TTC549 (cell line): ENCODE measurements at regions not wholly inside any gene's neighbourhood (a gene's known extent, or its start where the extent isn't known, plus 50 kb on each side); places are given as distances from the start of the nearest gene placed in this dataset.
A peak's percentile ranks its signal among the peaks of the same experiment; 100 is the strongest.
"Not testable (repeated sequence)": the region's sequence is repeated elsewhere in the genome, so short reads cannot be mapped to it uniquely, and the experiment has no call there.

Experiments used
- FAIRE-seq: peaks from 2 replicates; lab custom pipeline; 2012; peaks lifted over from hg19 to GRCh38; lab: Jason Lieb, UNC

DNA sequence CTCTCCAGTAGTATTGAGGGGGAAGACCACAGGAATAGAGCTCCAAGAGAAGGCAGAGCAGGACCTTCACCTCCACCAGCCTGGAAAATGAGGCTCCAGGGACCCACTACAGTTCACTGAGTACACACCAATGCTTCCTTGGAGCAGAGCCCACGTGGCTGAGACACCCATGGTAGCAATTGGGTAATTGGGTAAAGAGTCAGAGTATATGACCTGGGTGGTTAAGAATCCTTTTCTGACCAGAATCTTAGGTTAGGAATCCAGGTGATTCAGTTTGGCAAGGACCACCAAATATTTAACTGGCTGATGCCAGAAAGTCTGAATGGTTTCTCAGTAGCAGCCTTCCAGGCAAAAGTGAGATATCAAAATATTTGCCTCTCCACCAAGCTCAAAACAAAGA is 107.7 kb downstream of the MDH1 start:
- FAIRE-seq = no peak

DNA sequence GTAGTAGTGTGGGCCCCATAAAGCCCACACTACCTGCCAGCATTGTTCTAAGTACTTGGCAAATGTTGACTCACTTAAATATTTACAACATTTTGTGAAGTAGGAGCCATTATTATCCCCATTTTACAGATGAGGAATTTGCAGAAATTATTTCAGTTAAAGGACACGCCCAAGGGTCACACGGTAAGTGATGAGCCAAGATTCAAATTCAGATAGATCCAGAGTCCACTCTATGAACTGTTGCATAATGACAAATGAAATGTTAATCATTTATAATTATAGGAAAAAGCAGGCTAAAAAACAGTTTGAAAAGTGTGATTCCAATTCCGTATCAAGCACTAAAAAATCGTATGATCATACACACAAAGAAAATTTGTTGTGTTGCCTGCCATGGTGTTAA is 108.4 kb downstream of the MDH1 start:
- FAIRE-seq = no peak

DNA sequence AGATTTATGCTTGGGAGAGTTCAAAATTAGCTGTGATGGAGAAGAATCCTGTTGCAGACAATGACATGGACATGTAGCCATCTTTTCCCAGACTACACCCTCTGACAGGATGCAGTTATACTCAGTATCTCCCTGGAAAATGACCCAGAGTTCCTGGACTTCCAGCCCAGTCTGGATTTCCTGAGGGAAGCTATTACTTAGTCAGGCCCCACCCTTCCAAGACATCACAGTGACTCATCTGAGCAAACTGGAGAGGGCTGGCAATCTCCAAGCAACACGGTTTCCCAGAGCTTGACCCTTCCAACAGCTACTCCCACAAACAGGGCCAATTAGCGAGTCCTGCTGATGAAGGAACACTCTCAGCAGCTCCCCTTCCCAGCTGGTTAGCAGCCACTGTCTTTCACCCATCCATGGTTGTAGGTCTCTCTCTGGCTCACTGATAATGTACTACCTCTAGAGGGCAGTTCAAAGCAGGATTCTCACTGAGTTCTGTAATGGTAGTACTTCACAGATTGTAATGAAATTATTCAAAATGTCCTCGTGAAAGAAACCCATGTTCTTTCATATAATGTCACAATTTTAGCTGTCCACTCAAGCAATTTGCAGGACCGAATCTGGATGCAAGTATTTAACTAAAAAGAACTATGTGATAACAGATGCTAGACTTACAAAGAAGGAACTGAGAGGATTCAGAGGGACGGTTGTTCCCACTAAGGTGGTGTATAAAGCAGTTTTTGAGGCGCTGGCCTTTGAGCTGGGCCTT is 110.2 kb downstream of the MDH1 start:
- FAIRE-seq = peak; percentile 81

DNA sequence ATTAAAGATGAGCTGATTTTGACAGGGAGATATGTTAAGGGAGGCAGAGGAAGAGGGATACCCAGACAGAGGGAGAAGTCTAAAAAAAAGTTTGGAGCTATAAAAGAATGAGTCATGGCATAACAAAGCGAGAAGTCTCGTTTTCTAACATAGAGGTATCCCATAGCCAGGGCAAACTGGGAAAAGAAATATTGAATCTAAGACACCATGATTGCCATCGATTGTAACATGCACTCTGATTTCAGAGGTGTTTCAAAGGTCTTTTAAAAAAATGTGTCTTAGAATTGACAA is 110.7 kb downstream of the MDH1 start:
- no peak for FAIRE-seq

DNA sequence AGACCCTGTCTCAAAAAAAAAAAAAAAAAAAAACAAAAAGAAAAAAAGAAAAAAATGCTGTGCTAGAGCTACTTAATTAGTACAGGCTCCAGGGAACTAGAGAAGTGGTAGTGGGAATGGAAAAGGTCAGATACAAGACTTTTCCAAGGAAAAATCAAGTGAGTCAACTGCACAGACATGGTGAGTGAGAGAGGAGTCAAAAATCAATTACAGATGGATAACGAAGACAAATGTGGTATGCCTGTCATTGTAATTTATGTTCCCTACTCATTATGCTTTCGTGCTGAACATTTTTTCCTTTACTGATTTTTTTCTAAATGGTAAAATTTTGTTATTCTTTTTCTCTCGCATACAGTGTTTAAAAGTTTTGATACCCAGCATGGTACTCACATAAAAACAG is 111.5 kb downstream of the MDH1 start:
- no peak for FAIRE-seq

DNA sequence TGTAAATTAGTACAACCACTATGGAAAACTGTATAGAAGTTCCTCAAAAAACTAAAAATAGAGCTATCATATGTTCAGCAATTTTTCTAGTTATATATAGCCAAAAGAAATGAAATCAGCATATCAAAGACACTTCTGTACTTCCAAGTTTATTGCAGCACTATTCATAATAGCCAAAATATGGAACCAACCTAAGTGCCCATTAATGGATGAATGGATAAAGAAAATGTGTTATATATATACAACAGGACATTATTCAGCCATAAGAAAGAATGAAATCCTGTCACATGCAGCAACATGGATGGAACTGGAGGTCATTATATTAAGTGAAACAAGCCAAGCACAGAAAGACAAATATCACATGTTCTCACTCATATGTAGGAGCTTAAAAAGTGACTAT is 112.6 kb downstream of the MDH1 start:
- FAIRE-seq = no peak

DNA sequence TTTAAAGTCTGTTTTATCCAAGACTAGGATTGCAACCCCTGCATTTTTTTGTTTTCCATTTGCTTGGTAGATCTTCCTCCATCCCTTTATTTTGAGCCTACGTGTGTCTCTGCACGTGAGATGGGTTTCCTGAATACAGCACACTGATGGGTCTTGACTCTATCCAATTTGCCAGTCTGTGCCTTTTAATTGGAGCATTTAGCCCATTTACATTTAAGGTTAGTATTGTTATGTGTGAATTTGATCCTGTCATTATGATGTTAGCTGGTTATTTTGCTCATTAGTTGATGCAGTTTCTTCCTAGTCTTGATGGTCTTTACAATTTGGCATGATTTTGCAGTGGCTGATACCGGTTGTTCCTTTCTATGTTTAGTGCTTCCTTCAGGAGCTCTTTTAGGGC is 117.3 kb downstream of the MDH1 start:
- FAIRE-seq = not testable (repeated sequence)

DNA sequence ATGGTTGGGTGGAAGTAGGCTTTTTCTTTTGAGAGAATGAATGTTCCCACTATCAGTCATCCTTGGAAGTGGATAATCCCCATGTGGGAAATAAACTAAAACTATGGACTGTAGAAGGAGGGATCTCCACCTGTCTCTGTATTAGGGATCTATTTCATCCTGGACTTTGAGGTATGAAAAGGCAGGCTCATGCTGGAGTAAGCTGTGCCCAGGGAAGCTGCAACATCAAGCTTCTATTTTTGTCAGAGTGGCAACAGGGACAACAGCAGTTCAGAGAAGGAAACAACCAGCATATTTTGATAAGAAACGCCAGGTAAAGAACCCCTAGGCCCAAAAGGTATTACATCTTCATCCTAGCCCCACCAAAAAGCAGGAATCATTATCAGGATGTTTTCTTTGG is 122.0 kb downstream of the MDH1 start:
- no peak for FAIRE-seq

DNA sequence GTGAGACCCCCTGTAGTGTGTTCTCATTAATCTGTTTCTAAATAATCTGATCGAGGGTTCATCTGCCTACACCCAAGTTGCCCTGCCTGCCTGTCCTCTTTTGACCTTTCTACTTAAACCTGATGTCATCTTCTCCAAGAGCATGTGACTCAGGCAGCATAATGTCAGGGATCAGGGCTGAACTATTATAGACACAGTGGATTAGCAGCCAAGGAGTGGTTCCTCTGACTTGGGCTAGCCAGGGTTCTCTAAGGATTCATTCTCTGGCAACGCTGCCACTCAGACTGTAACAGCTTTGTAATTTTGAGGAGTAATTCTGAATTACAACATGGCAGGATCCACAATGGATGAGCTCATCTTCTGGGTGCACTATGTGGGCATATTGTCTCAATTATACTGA is 124.0 kb downstream of the MDH1 start:
- FAIRE-seq = no peak

DNA sequence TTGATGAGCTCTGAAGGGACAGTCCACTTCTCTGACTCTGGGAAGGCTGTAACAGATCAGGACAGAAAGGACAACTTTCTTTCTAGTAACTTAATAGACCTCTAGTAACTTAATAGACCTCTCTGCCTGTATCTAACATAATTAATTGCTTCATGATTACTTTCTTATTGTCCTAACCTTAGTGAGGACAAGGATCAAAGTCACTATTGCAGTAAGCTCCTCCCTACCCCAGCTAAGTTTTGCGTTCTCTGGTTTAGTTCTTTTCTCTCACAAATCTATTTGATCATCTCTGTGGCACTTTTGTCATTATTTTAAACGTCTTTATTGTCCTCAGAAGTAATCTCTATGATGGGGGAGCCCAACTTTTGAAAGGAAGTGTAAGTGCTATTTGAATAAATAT is 125.5 kb upstream of the UGP2 start:
- FAIRE-seq = no peak

DNA sequence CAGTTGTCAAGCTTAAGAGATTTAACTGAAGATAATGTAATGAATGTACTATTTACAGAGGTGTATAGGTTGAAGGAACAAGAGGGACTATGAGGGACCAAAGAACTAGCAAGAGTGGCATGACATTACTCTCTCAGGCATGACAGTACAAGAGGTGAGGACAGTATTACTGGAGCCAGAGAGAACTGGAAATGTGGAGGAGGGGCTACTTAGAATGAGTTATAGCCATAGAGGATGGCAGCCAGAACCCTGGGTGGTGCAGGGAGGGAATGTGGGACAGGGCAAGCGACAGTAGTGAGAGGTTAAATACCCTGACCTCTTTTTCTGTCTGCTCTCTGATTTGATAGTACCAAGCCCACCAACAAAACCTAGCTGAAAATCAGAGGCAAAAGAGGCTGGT is 122.6 kb upstream of the UGP2 start:
- FAIRE-seq = no peak

DNA sequence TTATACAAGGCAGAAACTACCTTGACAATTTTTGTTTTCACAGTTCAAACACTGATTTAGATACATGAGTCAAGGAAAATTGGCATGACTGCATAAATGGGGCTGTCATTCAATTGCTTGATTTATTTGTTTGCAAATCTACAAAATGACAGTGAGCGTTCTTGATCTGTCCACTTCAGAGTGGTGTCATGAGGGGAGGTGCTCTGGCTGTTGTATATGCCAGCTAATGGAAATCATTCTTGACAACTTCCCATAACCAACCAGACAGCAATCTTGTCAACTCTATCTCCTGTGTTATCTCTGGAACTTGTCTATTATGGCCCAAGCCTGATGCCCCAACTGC is 120.6 kb upstream of the UGP2 start:
- FAIRE-seq = no peak

DNA sequence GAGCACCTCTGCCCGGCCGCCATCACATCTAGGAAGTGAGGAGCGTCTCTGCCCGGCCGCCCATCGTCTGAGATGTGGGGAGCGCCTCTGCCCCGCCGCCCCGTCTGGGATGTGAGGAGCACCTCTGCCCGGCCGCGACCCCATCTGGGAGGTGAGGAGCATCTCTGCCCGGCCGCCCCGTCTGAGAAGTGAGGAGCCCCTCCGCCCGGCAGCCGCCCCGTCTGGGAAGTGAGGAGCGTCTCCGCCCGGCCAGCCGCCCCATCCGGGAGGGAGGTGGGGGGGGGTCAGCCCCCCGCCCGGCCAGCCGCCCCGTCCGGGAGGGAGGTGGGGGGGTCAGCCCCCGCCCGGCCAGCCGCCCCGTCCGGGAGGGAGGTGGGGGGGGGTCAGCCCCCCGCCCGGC is 119.4 kb upstream of the UGP2 start:
- not testable (repeated sequence) for FAIRE-seq

DNA sequence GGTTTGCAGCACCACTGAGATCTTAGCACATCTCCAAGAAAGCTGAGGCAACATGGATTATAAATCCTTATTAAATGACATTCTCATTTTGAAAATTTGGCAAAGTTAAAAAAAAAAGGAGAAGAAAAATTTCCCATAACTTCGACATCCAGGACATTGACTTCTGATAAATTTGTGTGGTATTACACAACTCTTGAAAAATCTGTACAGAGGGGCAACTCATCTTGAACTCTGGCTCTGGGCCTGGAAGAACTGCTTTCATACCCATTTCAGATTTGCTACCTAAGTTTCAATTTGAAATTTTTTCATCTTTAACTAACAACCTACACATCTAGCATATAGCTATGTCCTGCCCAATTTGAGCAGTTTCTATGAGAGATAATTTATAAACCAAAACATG is 118.0 kb upstream of the UGP2 start:
- FAIRE-seq = no peak

DNA sequence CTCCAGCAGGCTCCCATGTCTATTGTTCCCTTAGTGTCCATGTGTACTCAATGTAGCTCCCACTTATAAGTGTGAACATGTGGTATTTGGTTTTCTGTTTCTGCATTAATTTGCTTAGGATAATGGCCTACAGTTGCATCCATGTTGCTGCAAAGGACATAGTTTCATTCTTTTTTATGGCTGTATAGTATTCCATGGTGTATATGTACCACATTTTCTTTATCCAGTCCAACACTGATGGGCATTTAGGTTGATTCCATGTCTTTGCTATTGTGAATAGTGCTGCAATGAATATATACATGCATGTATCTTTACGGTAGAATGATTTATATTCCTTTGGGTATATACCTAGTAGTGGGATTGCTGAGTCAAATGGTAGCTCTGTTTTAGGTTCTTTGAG is 116.5 kb upstream of the UGP2 start:
- FAIRE-seq = not testable (repeated sequence)

DNA sequence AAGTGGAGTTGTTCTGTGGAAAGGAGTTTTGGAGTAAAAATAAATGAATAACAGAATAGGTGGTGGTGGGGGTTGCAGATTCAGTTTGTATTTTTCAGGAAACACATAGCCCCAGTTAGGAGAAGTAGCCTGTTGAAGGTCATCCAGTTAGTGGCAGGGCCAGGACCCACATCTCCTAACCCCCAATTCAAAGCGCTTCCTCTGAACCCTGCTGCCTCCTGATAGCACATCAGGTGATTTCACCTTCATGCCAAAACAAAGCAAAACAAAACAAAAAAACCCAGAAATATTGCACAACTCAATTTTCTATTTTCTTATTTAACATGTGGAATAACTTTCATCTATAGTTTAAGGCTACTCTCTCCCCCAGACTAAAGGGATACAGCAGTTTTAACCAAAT is 112.3 kb upstream of the UGP2 start:
- FAIRE-seq = no peak

DNA sequence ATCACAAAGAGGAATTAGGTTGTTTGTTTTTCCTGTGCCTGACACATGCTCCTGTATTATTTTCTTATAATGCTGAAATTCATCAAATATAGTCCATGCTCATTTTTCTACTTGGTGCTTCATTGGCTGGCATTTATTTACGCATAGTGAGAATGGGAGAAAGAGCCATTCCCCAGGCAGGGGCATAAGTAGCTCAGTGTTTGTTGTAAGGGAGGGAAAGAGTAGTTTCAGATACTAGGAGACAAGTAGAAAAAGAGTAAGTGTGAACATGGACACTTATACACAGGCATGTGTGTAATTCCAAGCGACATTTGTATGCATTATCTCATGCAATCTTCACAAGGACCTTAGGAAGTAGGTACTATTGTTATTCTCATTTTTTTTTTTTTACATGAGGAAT is 111.9 kb upstream of the UGP2 start:
- FAIRE-seq = no peak

DNA sequence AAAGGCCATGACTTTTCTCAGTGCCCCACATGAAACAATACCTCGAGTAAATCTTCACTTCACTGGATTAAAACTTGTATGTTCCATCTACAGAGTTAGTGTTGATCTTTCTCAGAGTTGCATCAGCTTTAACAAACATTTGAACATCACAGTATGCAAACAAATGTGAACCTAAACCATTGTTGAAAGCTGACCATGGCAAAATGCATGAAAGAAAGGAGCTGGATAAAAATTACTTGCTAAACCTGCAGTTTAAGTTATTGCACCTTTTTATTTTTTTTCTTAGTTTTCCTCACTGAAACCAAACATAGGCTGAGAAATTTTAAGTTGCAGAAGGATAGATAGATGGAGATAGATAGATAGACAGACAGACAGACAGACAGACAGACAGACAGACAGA is 107.2 kb upstream of the UGP2 start:
- no peak for FAIRE-seq

DNA sequence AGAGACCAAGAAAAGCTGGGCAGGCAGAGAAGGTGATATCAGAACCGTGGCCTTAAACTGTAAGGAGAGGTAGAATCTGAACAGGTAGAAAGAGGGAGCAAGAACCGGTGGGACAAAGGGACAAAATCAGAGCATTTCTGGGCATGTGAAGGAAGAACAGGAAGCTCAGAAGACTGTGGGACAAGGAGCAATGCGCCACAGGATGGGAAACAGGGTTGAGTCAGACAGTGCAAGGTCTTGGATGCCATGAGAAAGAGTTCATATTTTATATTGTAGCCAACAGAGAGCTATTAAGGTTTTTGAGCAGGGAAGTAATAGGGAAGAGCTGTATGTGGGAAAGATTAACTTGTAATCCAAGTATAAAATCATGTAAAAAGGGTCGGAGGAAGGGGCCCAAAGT is 106.4 kb upstream of the UGP2 start:
- FAIRE-seq = no peak

DNA sequence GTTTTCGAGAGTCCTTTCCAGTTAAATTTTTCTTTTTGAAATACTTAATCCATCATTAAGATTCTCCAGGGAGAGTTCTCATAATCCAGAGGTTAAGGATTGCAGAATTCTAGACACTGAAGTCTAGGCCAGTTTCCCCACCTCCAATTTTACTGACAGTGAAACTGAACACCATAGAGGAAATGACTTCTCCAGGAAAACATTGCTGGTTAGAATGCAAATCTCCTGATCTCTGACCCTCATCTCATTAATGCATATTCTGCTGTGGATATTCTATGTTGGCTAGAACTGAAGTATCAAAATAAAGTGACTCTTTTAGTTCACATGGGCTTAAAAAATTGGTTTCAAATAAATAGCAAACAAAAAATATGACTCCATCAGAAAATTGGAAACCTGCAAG is 105.8 kb upstream of the UGP2 start:
- no peak for FAIRE-seq

DNA sequence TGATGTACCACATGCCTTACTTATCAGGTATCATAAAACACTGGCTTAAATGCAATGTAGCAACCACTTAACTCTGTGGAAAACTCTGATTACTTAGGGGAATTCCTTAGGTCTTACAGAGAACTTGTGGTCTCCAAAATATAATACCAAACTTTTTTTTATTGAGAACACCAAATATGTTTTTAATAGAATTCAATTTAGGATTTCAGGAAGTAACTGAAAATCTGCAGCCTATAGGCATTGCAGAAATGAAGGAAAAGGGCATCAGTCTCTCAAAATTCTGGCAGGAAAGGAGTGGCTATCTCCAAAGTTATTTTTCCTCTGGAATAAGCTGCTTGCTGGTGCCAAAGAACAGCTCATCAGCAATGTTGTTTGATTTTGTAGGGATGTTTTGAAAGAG is 105.3 kb upstream of the UGP2 start:
- no peak for FAIRE-seq

DNA sequence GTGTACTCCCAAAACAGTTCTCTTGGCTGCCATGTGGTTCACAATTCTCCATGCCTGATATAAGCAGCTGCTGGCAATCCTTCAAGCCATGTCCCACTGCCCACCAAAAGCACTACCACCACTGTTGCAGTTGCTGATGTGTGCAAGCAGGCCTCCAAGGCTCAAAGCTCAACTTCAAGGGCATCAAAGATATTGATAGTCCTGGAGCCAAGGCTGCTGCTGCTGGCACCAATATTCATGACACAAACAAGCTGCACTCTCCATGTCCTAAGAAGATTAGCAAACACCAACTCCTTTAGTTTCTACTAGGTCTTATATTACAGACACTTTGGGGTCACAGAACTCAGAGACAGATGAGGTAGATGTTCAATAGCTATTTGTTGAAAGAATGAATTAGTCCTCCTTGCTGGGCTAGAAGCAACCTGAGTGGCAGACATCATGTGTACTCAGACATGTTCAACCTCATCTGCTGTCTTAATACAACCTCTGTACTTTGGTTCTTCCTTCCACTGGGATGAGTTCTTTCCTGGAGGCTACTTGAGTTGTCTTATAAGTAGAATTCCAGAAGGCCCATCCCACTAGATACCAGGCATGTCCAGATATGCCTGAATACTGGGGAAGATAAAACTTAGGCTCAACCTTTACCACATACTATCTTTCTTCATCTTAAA is 104.5 kb upstream of the UGP2 start:
- no peak for FAIRE-seq

DNA sequence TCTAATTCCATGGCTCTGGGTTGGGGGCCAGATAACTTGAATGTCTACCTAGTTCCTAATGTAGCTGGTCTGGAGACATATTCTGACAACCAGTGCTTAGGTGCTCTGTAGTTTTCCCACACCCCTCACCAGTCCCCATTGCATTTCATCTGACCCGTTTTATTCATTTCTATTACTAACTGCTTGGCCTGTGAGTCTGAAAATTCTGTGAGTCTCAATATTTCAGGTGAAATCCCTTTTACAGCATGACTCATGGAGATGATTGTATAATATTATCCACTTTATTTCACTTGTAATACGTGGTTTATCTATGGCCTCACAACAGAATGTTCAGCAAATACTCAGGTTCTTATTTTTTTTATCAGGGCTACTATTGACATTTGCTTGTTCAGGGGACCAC is 103.7 kb upstream of the UGP2 start:
- no peak for FAIRE-seq

DNA sequence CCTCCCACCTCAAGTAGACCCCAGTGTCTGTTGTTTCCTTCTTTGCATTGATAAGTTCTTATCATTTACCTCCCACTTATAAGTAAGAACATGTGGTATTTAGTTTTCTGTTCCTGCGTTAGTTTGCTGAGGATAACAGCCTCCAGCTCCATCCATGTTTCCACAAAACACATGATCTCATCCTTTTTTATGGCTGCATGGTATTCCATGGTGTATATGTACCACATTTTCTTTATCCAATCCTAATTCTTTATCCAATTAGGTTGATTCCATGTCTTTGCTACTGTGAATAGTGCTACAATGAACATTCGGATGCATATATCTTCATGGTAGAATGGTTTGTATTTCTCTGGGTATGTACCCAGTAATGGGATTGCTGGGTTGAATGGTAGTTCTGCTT is 102.5 kb upstream of the UGP2 start:
- FAIRE-seq = not testable (repeated sequence)

DNA sequence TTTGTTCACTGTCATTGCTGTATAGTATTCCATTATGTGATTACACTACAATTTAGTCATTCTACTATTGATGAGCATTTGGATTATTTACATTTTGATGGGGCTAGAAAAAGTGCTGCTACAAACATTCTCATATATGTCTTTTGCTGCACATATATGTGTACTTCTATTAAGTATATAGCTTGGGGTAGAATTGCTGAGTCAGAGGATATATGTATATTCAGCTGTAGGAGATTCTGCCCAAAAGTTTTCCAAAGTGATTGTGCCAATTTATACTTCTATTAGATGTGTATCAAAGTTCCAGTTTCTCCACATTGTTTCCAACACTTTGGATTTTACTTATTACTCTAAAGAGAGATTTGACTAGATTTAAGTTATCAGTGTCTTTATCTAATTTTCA is 101.7 kb upstream of the UGP2 start:
- FAIRE-seq = no peak
